Stimulated activated effector memory CD8-positive, alpha-beta T cell treated with anti-CD3 and anti-CD28 coated beads, Interleukin-12 subunit alpha, Interleukin-12 subunit beta, amount 100 ng/mL, for 72 hours (primary cell): ENCODE measurements at regions not wholly inside any gene's neighbourhood (a gene's known extent, or its start where the extent isn't known, plus 50 kb on each side); places are given as distances from the start of the nearest gene placed in this dataset.

Experiments
- ATAC-seq: fragments of 150-1000 bp; cut with Tn5 transposase; 2 replicates; pipeline ENCODE4 v1.10.0; 2021
- DNase-seq, 2 donors: peaks; one replicate each; pipeline ENCODE4 v3.0.0; 2021 to 2022; ENCODE audit warnings: low spot score in 2 of 2
- H3K27ac Mint-ChIP-seq: one replicate; pipeline ENCODE4 v1.8.0; 2022; ENCODE audit warnings: mild to moderate bottlenecking, mixed read lengths
- H3K36me3 Mint-ChIP-seq: one replicate; pipeline ENCODE4 v1.8.0; 2022; ENCODE audit warnings: mild to moderate bottlenecking, mixed read lengths
- H3K4me1 Mint-ChIP-seq: one replicate; pipeline ENCODE4 v1.8.0; 2022; ENCODE audit warnings: mixed read lengths
- H3K4me3 Mint-ChIP-seq: one replicate; pipeline ENCODE4 v1.8.0; 2022; ENCODE audit warnings: mild to moderate bottlenecking, mixed read lengths
- H3K9me3 Mint-ChIP-seq: one replicate; pipeline ENCODE4 v1.8.0; 2022; ENCODE audit warnings: mixed read lengths

GRCh38 chr11:92276773-92277172 is 52.2 kb downstream of the FAT3 start:
- Mint-ChIP-seq H3K36me3 (no peaks in the 10 kb centered on the region), H3K4me3 (no peak overlapping the region), H3K27ac (no peak overlapping the region), H3K9me3 (peaks cover 8% of the 10 kb centered on the region), H3K4me1 (no peaks in the 10 kb centered on the region)
- no peak for ATAC-seq
- DNase-seq = no peak

- peaks cover 6% of the 10 kb centered on the region for H3K9me3 Mint-ChIP-seq
- H3K36me3 Mint-ChIP-seq = no peaks in the 10 kb centered on the region
- no peak overlapping the region for H3K27ac Mint-ChIP-seq
- ATAC-seq = no peak
- H3K4me1 Mint-ChIP-seq = no peaks in the 10 kb centered on the region
- DNase-seq = no peak
- no peak overlapping the region for H3K4me3 Mint-ChIP-seq
Observed at GRCh38 chr11:92277871-92278270, 53.3 kb downstream of the FAT3 start.

GRCh38 chr11:92278791-92279433 is 54.3 kb downstream of the FAT3 start:
- Mint-ChIP-seq H3K36me3 (no peaks in the 10 kb centered on the region), H3K9me3 (peaks cover 7% of the 10 kb centered on the region), H3K4me1 (no peaks in the 10 kb centered on the region), H3K4me3 (no peak overlapping the region), H3K27ac (no peak overlapping the region)
- DNase-seq (no peak), ATAC-seq (no peak)

GRCh38 chr11:92284107-92284506 is 59.5 kb downstream of the FAT3 start:
- Mint-ChIP-seq H3K4me1 (no peaks in the 10 kb centered on the region), H3K27ac (no peak overlapping the region), H3K9me3 (peaks cover 7% of the 10 kb centered on the region), H3K4me3 (no peak overlapping the region), H3K36me3 (no peaks in the 10 kb centered on the region)
- DNase-seq = no peak
- no peak for ATAC-seq

GRCh38 chr11:92284558-92284957 is 59.9 kb downstream of the FAT3 start:
- Mint-ChIP-seq H3K36me3 (no peaks in the 10 kb centered on the region), H3K27ac (no peak overlapping the region), H3K9me3 (peaks cover 7% of the 10 kb centered on the region), H3K4me1 (no peaks in the 10 kb centered on the region), H3K4me3 (no peak overlapping the region)
- ATAC-seq (no peak), DNase-seq (no peak)

- H3K4me3 Mint-ChIP-seq = no peak overlapping the region
- H3K4me1 Mint-ChIP-seq = no peaks in the 10 kb centered on the region
- H3K9me3 Mint-ChIP-seq = peaks cover 12% of the 10 kb centered on the region
- DNase-seq = no peak
- no peak overlapping the region for H3K27ac Mint-ChIP-seq
- no peaks in the 10 kb centered on the region for H3K36me3 Mint-ChIP-seq
- no peak for ATAC-seq
Observed at GRCh38 chr11:92285776-92286175, 61.2 kb downstream of the FAT3 start.

- ATAC-seq (no peak), DNase-seq (no peak)
- no peaks in the 10 kb centered on the region for H3K4me1 Mint-ChIP-seq
- no peak overlapping the region for H3K27ac Mint-ChIP-seq
- no peak overlapping the region for H3K4me3 Mint-ChIP-seq
- peaks cover 12% of the 10 kb centered on the region for H3K9me3 Mint-ChIP-seq
- no peaks in the 10 kb centered on the region for H3K36me3 Mint-ChIP-seq
Observed at GRCh38 chr11:92286709-92287108, 62.1 kb downstream of the FAT3 start.

GRCh38 chr11:92295175-92296137 is 70.8 kb downstream of the FAT3 start:
- Mint-ChIP-seq H3K36me3 (no peaks in the 10 kb centered on the region), H3K4me1 (no peaks in the 10 kb centered on the region), H3K27ac (no peak overlapping the region), H3K4me3 (no peak overlapping the region), H3K9me3 (peaks cover 8% of the 10 kb centered on the region)
- DNase-seq (no peak), ATAC-seq (no peak)

- H3K27ac Mint-ChIP-seq = no peak overlapping the region
- ATAC-seq (no peak), DNase-seq (no peak)
- no peaks in the 10 kb centered on the region for H3K36me3 Mint-ChIP-seq
- H3K4me1 Mint-ChIP-seq = no peaks in the 10 kb centered on the region
- no peak overlapping the region for H3K4me3 Mint-ChIP-seq
- H3K9me3 Mint-ChIP-seq = peaks cover 10% of the 10 kb centered on the region
Observed at GRCh38 chr11:92296138-92296515, 71.5 kb downstream of the FAT3 start.

- H3K9me3 Mint-ChIP-seq = peaks cover 6% of the 10 kb centered on the region
- no peaks in the 10 kb centered on the region for H3K36me3 Mint-ChIP-seq
- H3K4me3 Mint-ChIP-seq = no peak overlapping the region
- ATAC-seq (no peak), DNase-seq (no peak)
- no peaks in the 10 kb centered on the region for H3K4me1 Mint-ChIP-seq
- no peak overlapping the region for H3K27ac Mint-ChIP-seq
Observed at GRCh38 chr11:92297567-92298553, 73.2 kb downstream of the FAT3 start.

- no peaks in the 10 kb centered on the region for H3K36me3 Mint-ChIP-seq
- no peaks in the 10 kb centered on the region for H3K4me1 Mint-ChIP-seq
- H3K9me3 Mint-ChIP-seq = peaks cover 11% of the 10 kb centered on the region
- ATAC-seq = no peak
- H3K4me3 Mint-ChIP-seq = no peak overlapping the region
- no peak for DNase-seq
- no peak overlapping the region for H3K27ac Mint-ChIP-seq
Observed at GRCh38 chr11:92300876-92301275, 76.3 kb downstream of the FAT3 start.

- DNase-seq = no peak
- ATAC-seq = no peak
- Mint-ChIP-seq H3K4me3 (no peak overlapping the region), H3K27ac (no peak overlapping the region), H3K36me3 (no peaks in the 10 kb centered on the region), H3K4me1 (no peaks in the 10 kb centered on the region), H3K9me3 (peaks cover 7% of the 10 kb centered on the region)
Observed at GRCh38 chr11:92302770-92303169, 78.2 kb downstream of the FAT3 start.

- no peaks in the 10 kb centered on the region for H3K36me3 Mint-ChIP-seq
- H3K27ac Mint-ChIP-seq = no peak overlapping the region
- H3K4me1 Mint-ChIP-seq = no peaks in the 10 kb centered on the region
- DNase-seq = no peak
- peaks cover 7% of the 10 kb centered on the region for H3K9me3 Mint-ChIP-seq
- ATAC-seq = no peak
- H3K4me3 Mint-ChIP-seq = no peak overlapping the region
Observed at GRCh38 chr11:92304271-92304670, 79.7 kb downstream of the FAT3 start.

- DNase-seq = no peak
- H3K4me1 Mint-ChIP-seq = no peaks in the 10 kb centered on the region
- ATAC-seq = no peak
- peaks cover 4% of the 10 kb centered on the region for H3K9me3 Mint-ChIP-seq
- H3K27ac Mint-ChIP-seq = no peak overlapping the region
- no peak overlapping the region for H3K4me3 Mint-ChIP-seq
- H3K36me3 Mint-ChIP-seq = no peaks in the 10 kb centered on the region
Observed at GRCh38 chr11:92306966-92307510, 82.4 kb downstream of the FAT3 start.

GRCh38 chr11:92308366-92308765 is 83.7 kb downstream of the FAT3 start:
- Mint-ChIP-seq H3K4me1 (no peaks in the 10 kb centered on the region), H3K4me3 (no peak overlapping the region), H3K27ac (no peak overlapping the region), H3K36me3 (no peaks in the 10 kb centered on the region), H3K9me3 (peaks cover 2% of the 10 kb centered on the region)
- no peak for DNase-seq
- ATAC-seq = no peak
